Heart left ventricle (tissue), 16 donors: ENCODE measurements at regions not wholly inside any gene's neighbourhood (a gene's known extent, or its start where the extent isn't known, plus 50 kb on each side); places are given as distances from the start of the nearest gene placed in this dataset.

Experiments used
- ATAC-seq, 4 donors: fragments of 200-7000 bp; cut with Tn5 transposase; one replicate each; pipeline ENCODE4 v1.9.1; 2020 to 2022; ENCODE audit warnings: moderate library complexity in 4 of 4, mild to moderate bottlenecking in 3 of 4, moderate number of reproducible peaks in 1 of 4
- DNase-seq, 5 donors: peaks; one replicate each; pipeline ENCODE4 v3.0.0-alpha.2; 2020
- H3K27ac ChIP-seq, 12 donors: fragments of 200-600 bp; sonication (generic) in 4 of 12; one replicate each; pipeline versions ENCODE4 v1.5.0 to v1.8.0; 2016 to 2022; ENCODE audit warnings: mild to moderate bottlenecking in 2 of 12
- H3K27me3 ChIP-seq, 9 donors: fragments of 200-600 bp; sonication (generic) in 2 of 9; one replicate each; pipeline versions ENCODE4 v1.5.1 to v1.8.0; 2016 to 2022; ENCODE audit warnings: mild to moderate bottlenecking in 3 of 9
- H3K36me3 ChIP-seq, 9 donors: fragments of 200-600 bp; sonication (generic) in 2 of 9; one replicate each; pipeline versions ENCODE4 v1.5.0 to v1.8.0; 2018 to 2022; ENCODE audit warnings: mild to moderate bottlenecking in 2 of 9
- H3K4me1 ChIP-seq, 12 donors: fragments of 200-600 bp; sonication (generic) in 4 of 12; one replicate each; pipeline versions ENCODE4 v1.5.0 to v1.8.0; 2016 to 2022; ENCODE audit warnings: mild to moderate bottlenecking in 3 of 12
- H3K4me3 ChIP-seq, 12 donors: fragments of 200-600 bp; sonication (generic) in 4 of 12; one replicate each; pipeline versions ENCODE4 v1.5.0 to v1.8.0; 2017 to 2022; ENCODE audit warnings: mild to moderate bottlenecking in 9 of 12, moderate library complexity in 4 of 12
- H3K9me3 ChIP-seq, 12 donors: fragments of 200-600 bp; sonication (generic) in 4 of 12; one replicate each; pipeline versions ENCODE4 v1.5.0 to v1.8.0; 2016 to 2022; ENCODE audit warnings: mild to moderate bottlenecking in 1 of 12
- CTCF ChIP-seq, 12 donors: fragments of 200-600 bp; sonication (generic) in 4 of 12; IDR thresholded peaks; one replicate each; pipeline versions ENCODE4 v1.5.0 to v1.8.0; 2018 to 2022; ENCODE audit warnings: antibody characterized with exemption in 12 of 12, mild to moderate bottlenecking in 5 of 12
- POLR2A ChIP-seq, 2 donors: fragments of 450-650 bp; IDR thresholded peaks; one replicate each; pipeline ENCODE4 v1.6.1; 2017; ENCODE audit warnings: antibody characterized with exemption in 2 of 2, mild to moderate bottlenecking in 2 of 2, moderate library complexity in 2 of 2
- WGBS, 4 donors: extraction: QIAGEN DNeasy Blood & Tissue Kit in 2 of 4; methylation state at CpG; one replicate each; pipeline versions ENCODE4 v1.1.5 to v1.1.7; 2013 to 2018; 5-methylcytosine and 5-hydroxymethylcytosine counted together
- intact Hi-C, 10 donors: fragments of 100-400 bp; cut with DNase I; formaldehyde crosslinking; loops; one replicate each; pipeline versions ENCODE4 v1.11.1 to v1.14.2; 2022
- donor health status: ischemic (EF 13 %, LVEDD 7.1; RV severe dilation, severe dysfunction).
- donor health status: healthy with polysubstance abuse.
- donor health status: DM: no; HTN: yes; CAD: no.
- donor health status: DM: no; HTN: no; CAD: no.
- donor health status: ischemic (EF 25% LVEDD 6.9; RV normal size, moderate dysfunction).
- donor health status: ischemic (EF 25% LVEDD 5.7; RV mildly dilated, moderate dysfunction).
- donor health status: healthy.
- donor health status: DM: yes; HTN: yes; CAD: no.
- donor health status: ischemic (EF 35%, LVEDD 5.7; RV mildly dilated, moderate dysfunction).
- donor health status: nonischemic (EF 11% LVEDD 7.7; RV severe dilation, severe dysfunction).
- donor health status: DM: yes; HTN: yes; CAD: no.
- donor health status: PGD.
- donor health status: ischemic (EF 29% LVEDD 5.4; RV normal size, mild dysfunction).
- donor health status: nonischemic (EF 23%, LVEDD 6.1; RV moderate dilation, normal function).

GRCh38 chr14:25537846-25538455 lies 488.0 kb upstream of the STXBP6 start:
- no peaks in the 10 kb centered on the region for H3K4me1 ChIP-seq
- DNase-seq: no peak
- H3K4me3 ChIP-seq: no peak overlapping the region
- H3K27me3 ChIP-seq: no peaks in the 10 kb centered on the region
- WGBS, 4 donors: 53 to 62% (median 59%) methylated on average over 2 of the region's 2 CpGs
- H3K27ac ChIP-seq: no peak overlapping the region
- ATAC-seq: no peak
- no peaks in the 10 kb centered on the region for H3K36me3 ChIP-seq
- TF ChIP-seq CTCF (IDR thresholded peaks at IDR 0.05) (peak in 5 of 12 donors; percentile 22 to 34 (median 25)), POLR2A (IDR thresholded peaks at IDR 0.05) (no peak)
- intact Hi-C loops: no loop called here
- no peaks in the 10 kb centered on the region for H3K9me3 ChIP-seq

GRCh38 chr14:25526290-25526689 lies 476.3 kb upstream of the STXBP6 start:
- no peaks in the 10 kb centered on the region for H3K4me1 ChIP-seq
- ATAC-seq (no peak), DNase-seq (no peak)
- no peaks in the 10 kb centered on the region for H3K27me3 ChIP-seq
- no peak for TF ChIP-seq POLR2A (IDR thresholded peaks at IDR 0.05)
- no peak for TF ChIP-seq CTCF (IDR thresholded peaks at IDR 0.05)
- no peaks in the 10 kb centered on the region for H3K9me3 ChIP-seq
- H3K27ac ChIP-seq: no peak overlapping the region
- no peaks in the 10 kb centered on the region for H3K36me3 ChIP-seq
- intact Hi-C loops: no loop called here
- H3K4me3 ChIP-seq: no peak overlapping the region
- WGBS, 4 donors: 93 to 96% (median 95%) methylated on average over 2 of the region's 2 CpGs

GRCh38 chr14:25522926-25523325 lies 473.0 kb upstream of the STXBP6 start:
- ATAC-seq: no peak
- TF ChIP-seq CTCF (IDR thresholded peaks at IDR 0.05) (no peak), POLR2A (IDR thresholded peaks at IDR 0.05) (no peak)
- intact Hi-C loops: no loop called here
- 40 to 49% (median 42%) methylated on average over 2 of the region's 2 CpGs for WGBS, 4 donors
- Histone ChIP-seq H3K27ac (no peak overlapping the region), H3K9me3 (no peaks in the 10 kb centered on the region), H3K27me3 (no peaks in the 10 kb centered on the region), H3K4me3 (no peak overlapping the region), H3K36me3 (no peaks in the 10 kb centered on the region), H3K4me1 (no peaks in the 10 kb centered on the region)
- DNase-seq: no peak

GRCh38 chr14:25522116-25522515 lies 472.2 kb upstream of the STXBP6 start:
- intact Hi-C loops: no loop called here
- H3K27me3 ChIP-seq: no peaks in the 10 kb centered on the region
- H3K4me3 ChIP-seq: no peak overlapping the region
- no peak for TF ChIP-seq CTCF (IDR thresholded peaks at IDR 0.05)
- TF ChIP-seq POLR2A (IDR thresholded peaks at IDR 0.05): no peak
- ATAC-seq (no peak), DNase-seq (no peak)
- no peaks in the 10 kb centered on the region for H3K36me3 ChIP-seq
- no peaks in the 10 kb centered on the region for H3K9me3 ChIP-seq
- WGBS, 4 donors: 78 to 84% (median 82%) methylated on average over 6 of the region's 6 CpGs
- no peak overlapping the region for H3K27ac ChIP-seq
- H3K4me1 ChIP-seq: no peaks in the 10 kb centered on the region
